ENCODE measurements at regions not wholly inside any gene's neighbourhood (a gene's known extent, or its start where the extent isn't known, plus 50 kb on each side); places are given as distances from the start of the nearest gene placed in this dataset.

- H3K4me1 ChIP-seq (ENCODE audit: insufficient read depth, low read length) = no peaks in the 10 kb centered on the region
- DNase-seq (ENCODE audit: low read depth) = no peak
- H3K4me2 ChIP-seq (ENCODE audit: low read length) = no peak overlapping the region
- H4K20me1 ChIP-seq (ENCODE audit: insufficient read depth, low read length) = no peaks in the 10 kb centered on the region
- no peak overlapping the region for H3K4me3 ChIP-seq (ENCODE audit: insufficient read depth, low read depth, low read length)
- no peaks in the 10 kb centered on the region for H3K36me3 ChIP-seq (ENCODE audit: insufficient read depth, low read length)
- no peaks in the 10 kb centered on the region for H3K9me3 ChIP-seq (ENCODE audit: insufficient read depth, low read depth, low read length)
- Mint-ChIP-seq H3K27ac (ENCODE audit: unreplicated experiment) (no peak overlapping the region), H3K4me3 (ENCODE audit: unreplicated experiment) (no peak overlapping the region), H3K4me1 (ENCODE audit: low read depth, unreplicated experiment) (no peaks in the 10 kb centered on the region), H3K36me3 (ENCODE audit: low read depth, unreplicated experiment) (no peaks in the 10 kb centered on the region), H3K9me3 (ENCODE audit: unreplicated experiment) (no peaks in the 10 kb centered on the region), H3K27me3 (ENCODE audit: low read depth, unreplicated experiment) (no peaks in the 10 kb centered on the region)
- no peak overlapping the region for H3K9ac ChIP-seq (ENCODE audit: low read length)
- no peaks in the 10 kb centered on the region for H3K27me3 ChIP-seq (ENCODE audit: insufficient read depth, low read length)
- H2AFZ ChIP-seq (ENCODE audit: low read depth, low read length) = no peak overlapping the region
- no peak for TF ChIP-seq EZH2 (IDR thresholded peaks at IDR 0.05; ENCODE audit: insufficient read depth, low read length)
- TF ChIP-seq, protein P1, sequence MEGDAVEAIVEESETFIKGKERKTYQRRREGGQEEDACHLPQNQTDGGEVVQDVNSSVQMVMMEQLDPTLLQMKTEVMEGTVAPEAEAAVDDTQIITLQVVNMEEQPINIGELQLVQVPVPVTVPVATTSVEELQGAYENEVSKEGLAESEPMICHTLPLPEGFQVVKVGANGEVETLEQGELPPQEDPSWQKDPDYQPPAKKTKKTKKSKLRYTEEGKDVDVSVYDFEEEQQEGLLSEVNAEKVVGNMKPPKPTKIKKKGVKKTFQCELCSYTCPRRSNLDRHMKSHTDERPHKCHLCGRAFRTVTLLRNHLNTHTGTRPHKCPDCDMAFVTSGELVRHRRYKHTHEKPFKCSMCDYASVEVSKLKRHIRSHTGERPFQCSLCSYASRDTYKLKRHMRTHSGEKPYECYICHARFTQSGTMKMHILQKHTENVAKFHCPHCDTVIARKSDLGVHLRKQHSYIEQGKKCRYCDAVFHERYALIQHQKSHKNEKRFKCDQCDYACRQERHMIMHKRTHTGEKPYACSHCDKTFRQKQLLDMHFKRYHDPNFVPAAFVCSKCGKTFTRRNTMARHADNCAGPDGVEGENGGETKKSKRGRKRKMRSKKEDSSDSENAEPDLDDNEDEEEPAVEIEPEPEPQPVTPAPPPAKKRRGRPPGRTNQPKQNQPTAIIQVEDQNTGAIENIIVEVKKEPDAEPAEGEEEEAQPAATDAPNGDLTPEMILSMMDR (IDR thresholded peaks at IDR 0.05; ENCODE audit: insufficient read depth, low read depth, low read length) = no peak
- no peak for FAIRE-seq
- no peak overlapping the region for H3K27ac ChIP-seq (ENCODE audit: low read depth, low read length)
- H3K79me2 ChIP-seq (ENCODE audit: insufficient read depth, low read length) = no peaks in the 10 kb centered on the region
Observed at GRCh38 chr7:15737601-15738000, 51.1 kb upstream of the MEOX2 start.

Data from astrocyte (in vitro differentiated cells and primary cell).